H1 (cell line): ENCODE measurements at regions not wholly inside any gene's neighbourhood (a gene's known extent, or its start where the extent isn't known, plus 50 kb on each side); places are given as distances from the start of the nearest gene placed in this dataset.

Source experiments
- CTBP2 ChIP-seq: IDR thresholded peaks from 2 replicates; pipeline ENCODE4 v1.7.0; 2011; ENCODE audit warnings: borderline replicate concordance, mild to moderate bottlenecking, moderate library complexity, mixed read lengths, low read length; ENCODE audit not compliant: insufficient read depth, insufficient read length
- NANOG ChIP-seq: IDR thresholded peaks from 2 replicates; pipeline ENCODE4 v1.6.1; 2011; ENCODE audit warnings: low read length, low read depth, mild to moderate bottlenecking, inconsistent platforms; ENCODE audit not compliant: insufficient read depth, poor library complexity, severe bottlenecking
- RAD21 ChIP-seq, 2 experiments: IDR thresholded peaks in 1 of 2; conservative IDR thresholded peaks in 1 of 2; 2 replicates each; pipeline ENCODE4 v1.6.1; 2011; ENCODE audit warnings: low read depth in 2 of 2, low read length in 2 of 2, improper control_type of control experiment in 1 of 2, inconsistent platforms in 1 of 2, mild to moderate bottlenecking in 1 of 2, moderate library complexity in 1 of 2
- TCF12 ChIP-seq: IDR thresholded peaks from 2 replicates; pipeline ENCODE4 v1.6.1; 2011; ENCODE audit warnings: low read depth, mild to moderate bottlenecking, low read length
- TF ChIP-seq, protein P1 (sequence below): IDR thresholded peaks from 2 replicates; pipeline ENCODE4 v1.6.1; 2012; ENCODE audit warnings: inconsistent platforms

DNA sequence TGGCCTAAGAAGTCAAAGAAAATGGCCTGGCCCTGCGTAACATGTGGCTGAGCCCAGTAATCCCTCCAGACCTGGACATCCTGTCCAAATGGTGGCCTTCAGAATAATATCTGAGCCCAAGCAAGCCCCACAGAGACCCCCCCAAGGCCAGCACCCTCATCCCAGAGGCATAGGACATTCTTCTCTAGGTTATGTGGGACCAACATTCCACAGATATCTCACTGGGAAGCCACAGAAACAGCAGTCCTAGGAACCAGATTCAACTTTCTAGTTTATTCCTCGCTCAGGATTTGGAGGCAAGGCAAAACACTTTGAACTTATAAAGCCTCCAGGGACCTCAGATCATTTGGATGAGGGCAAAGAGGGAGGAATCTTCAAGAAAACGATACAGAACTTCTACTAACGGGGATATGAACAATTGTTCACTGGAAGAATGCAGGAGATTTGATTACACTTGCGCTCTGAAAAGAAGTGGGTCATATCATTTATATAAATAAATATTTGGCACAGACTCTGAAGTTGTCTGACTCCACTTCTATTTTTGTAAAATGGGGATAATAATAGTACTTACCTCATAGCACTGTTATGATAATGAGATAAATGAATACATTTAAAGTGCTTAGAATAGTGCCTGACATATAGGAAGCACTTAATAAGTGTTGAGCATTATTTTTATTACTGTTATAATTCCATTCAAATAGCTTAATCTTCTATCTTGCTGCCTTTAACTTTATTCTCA, 171.5 kb downstream of the NUAK1 start (continued):
- no peak for TF ChIP-seq CTBP2
- TF ChIP-seq, protein P1, sequence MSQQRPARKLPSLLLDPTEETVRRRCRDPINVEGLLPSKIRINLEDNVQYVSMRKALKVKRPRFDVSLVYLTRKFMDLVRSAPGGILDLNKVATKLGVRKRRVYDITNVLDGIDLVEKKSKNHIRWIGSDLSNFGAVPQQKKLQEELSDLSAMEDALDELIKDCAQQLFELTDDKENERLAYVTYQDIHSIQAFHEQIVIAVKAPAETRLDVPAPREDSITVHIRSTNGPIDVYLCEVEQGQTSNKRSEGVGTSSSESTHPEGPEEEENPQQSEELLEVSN = no peak
- no peak for TF ChIP-seq RAD21 (IDR thresholded peaks at IDR 0.05 in 1 of 2, conservative IDR thresholded peaks at IDR 0.05 in 1 of 2; ENCODE audit: low read depth in 2 of 2, low read length in 2 of 2)
- no peak for TF ChIP-seq NANOG
- TF ChIP-seq TCF12 = no peak
